ENCODE measurements at regions not wholly inside any gene's neighbourhood (a gene's known extent, or its start where the extent isn't known, plus 50 kb on each side); places are given as distances from the start of the nearest gene placed in this dataset.

- no peaks in the 10 kb centered on the region for H3K4me1 ChIP-seq
- intact Hi-C loops (cut with DNase I): no loop called here
- no peaks in the 10 kb centered on the region for H3K27me3 ChIP-seq
- no peak for TF ChIP-seq CTCF (IDR thresholded peaks at IDR 0.05)
- DNase-seq (no peak), ATAC-seq (no peak)
- no peak overlapping the region for H3K27ac ChIP-seq
- no peak overlapping the region for H3K4me3 ChIP-seq
- peaks cover 0 to 65% of the 10 kb centered on the region in 2 donors for H3K9me3 ChIP-seq
- no peaks in the 10 kb centered on the region for H3K36me3 ChIP-seq
Measured at GRCh38 chr19:27647423-27647822, 1565.5 kb downstream of the UQCRFS1 start.

- no peak for TF ChIP-seq CTCF (IDR thresholded peaks at IDR 0.05)
- Histone ChIP-seq H3K4me3 (no peak overlapping the region), H3K27ac (no peak overlapping the region), H3K27me3 (no peaks in the 10 kb centered on the region), H3K36me3 (no peaks in the 10 kb centered on the region), H3K4me1 (no peaks in the 10 kb centered on the region), H3K9me3 (peaks cover 0 to 65% of the 10 kb centered on the region in 2 donors)
- intact Hi-C loops (cut with DNase I): no loop called here
- no peak for DNase-seq
- ATAC-seq: no peak
Measured at GRCh38 chr19:27635401-27635800, 1577.5 kb downstream of the UQCRFS1 start.

- intact Hi-C loops (cut with DNase I): no loop called here
- ATAC-seq: no peak
- Histone ChIP-seq H3K9me3 (peaks cover 2 to 100% of the 10 kb centered on the region in 2 donors), H3K27me3 (no peaks in the 10 kb centered on the region), H3K36me3 (no peaks in the 10 kb centered on the region), H3K4me1 (no peaks in the 10 kb centered on the region), H3K4me3 (no peak overlapping the region), H3K27ac (no peak overlapping the region)
- no peak for TF ChIP-seq CTCF (IDR thresholded peaks at IDR 0.05)
- DNase-seq: no peak
Measured at GRCh38 chr19:27618006-27618405, 1594.9 kb downstream of the UQCRFS1 start.

- no peak for TF ChIP-seq CTCF (IDR thresholded peaks at IDR 0.05)
- Histone ChIP-seq H3K9me3 (peaks cover 0 to 86% of the 10 kb centered on the region in 2 donors), H3K36me3 (no peaks in the 10 kb centered on the region), H3K4me3 (no peak overlapping the region), H3K27me3 (no peaks in the 10 kb centered on the region), H3K4me1 (no peaks in the 10 kb centered on the region), H3K27ac (no peak overlapping the region)
- DNase-seq (no peak), ATAC-seq (no peak)
- intact Hi-C loops (cut with DNase I): no loop called here
Measured at GRCh38 chr19:27580906-27581305, 1632.0 kb downstream of the UQCRFS1 start.

Measured in left lung (tissue), 4 donors.